Endothelial cell of umbilical vein (primary cell): ENCODE measurements at regions not wholly inside any gene's neighbourhood (a gene's known extent, or its start where the extent isn't known, plus 50 kb on each side); places are given as distances from the start of the nearest gene placed in this dataset.

Experiments
- BruUV-seq: library from RNA; stranded (reverse); fragments of 400-500 nt; replicated peaks from 2 replicates; lab custom pipeline; 2021; lab: Mats Ljungman, UMichigan
- CTCF ChIA-PET: fragments of 300-600, 350-600 bp; sonication (Branson Sonifier 250); formaldehyde crosslinking; loops from one replicate; lab custom pipeline; 2021; ENCODE audit warnings: antibody characterized with exemption, inconsistent platforms; lab: Charles Lee
- POLR2A ChIA-PET: fragments of 300-600, 350-600 bp; sonication (Branson Sonifier 250); formaldehyde crosslinking; loops from one replicate; lab custom pipeline; 2021; ENCODE audit warnings: antibody characterized with exemption, inconsistent platforms; lab: Charles Lee
- DNase-seq: peaks from one replicate; pipeline ENCODE4 v3.0.0-alpha.2; 2011; ENCODE audit warnings: low read depth, low spot score
- FAIRE-seq: peaks from 2 replicates; lab custom pipeline; 2011; peaks lifted over from hg19 to GRCh38; lab: Jason Lieb, UNC
- H2AFZ ChIP-seq: 2 replicates; pipeline ENCODE4 v1.6.0; 2012; ENCODE audit warnings: low read depth, low read length, control low read depth, inconsistent platforms
- H3K27ac ChIP-seq: 2 replicates; pipeline ENCODE4 v1.5.1; 2011; ENCODE audit warnings: low read depth, mild to moderate bottlenecking, control low read depth, low read length, moderate library complexity; ENCODE audit not compliant: insufficient read depth
- H3K27me3 ChIP-seq, 2 experiments: 2 replicates each; pipeline versions ENCODE4 v1.6.0 to v1.6.1; 2011; ENCODE audit warnings: low read length in 2 of 2, mixed read lengths in 1 of 2; ENCODE audit not compliant: control insufficient read depth in 2 of 2, insufficient read depth in 2 of 2
- H3K36me3 ChIP-seq, 2 experiments: 2 replicates in 1 of 2; 3 replicates in 1 of 2; pipeline ENCODE4 v1.5.1; 2011; ENCODE audit warnings: low read length in 2 of 2, mild to moderate bottlenecking in 1 of 2, moderate library complexity in 1 of 2; ENCODE audit not compliant: control insufficient read depth in 2 of 2, insufficient read depth in 2 of 2; ENCODE audit errors: extremely low read depth in 1 of 2
- H3K4me1 ChIP-seq: 3 replicates; pipeline ENCODE4 v1.5.1; 2011; ENCODE audit warnings: mild to moderate bottlenecking, low read length; ENCODE audit not compliant: control insufficient read depth, insufficient read depth; ENCODE audit errors: extremely low read depth
- H3K4me2 ChIP-seq: 2 replicates; pipeline ENCODE4 v1.6.1; 2011; ENCODE audit warnings: low read length, control low read depth, mixed read lengths; ENCODE audit not compliant: insufficient read depth
- H3K4me3 ChIP-seq, 3 experiments: fragments of 200-600 bp in 1 of 3; sonication (generic), shearing (Covaris generic) in 1 of 3; replicated peaks in 1 of 3; 2 replicates each; pipeline ENCODE4 v1.5.1; 2011 to 2016; ENCODE audit warnings: control low read depth in 3 of 3, low read length in 3 of 3, mild to moderate bottlenecking in 2 of 3, inconsistent platforms in 1 of 3, low read depth in 1 of 3, moderate library complexity in 1 of 3; ENCODE audit not compliant: insufficient read depth in 1 of 3
- H3K79me2 ChIP-seq: 2 replicates; pipeline ENCODE4 v1.6.0; 2012; ENCODE audit warnings: low read length, inconsistent platforms; ENCODE audit not compliant: control insufficient read depth, insufficient read depth
- H3K9ac ChIP-seq: replicated peaks from 2 replicates; pipeline ENCODE3; 2011; ENCODE audit warnings: low read length, control low read depth; ENCODE audit not compliant: insufficient read depth; ENCODE audit errors: extremely low read depth
- H3K9me1 ChIP-seq: replicated peaks from 3 replicates; pipeline ENCODE4 v1.6.0; 2011; ENCODE audit warnings: mild to moderate bottlenecking, low read length; ENCODE audit not compliant: control insufficient read depth, insufficient read depth; ENCODE audit errors: extremely low read depth
- H3K9me3 ChIP-seq: replicated peaks from 2 replicates; pipeline ENCODE4 v1.5.1; 2012; ENCODE audit warnings: low read length, inconsistent platforms; ENCODE audit not compliant: control insufficient read depth, insufficient read depth
- H4K20me1 ChIP-seq: replicated peaks from 2 replicates; pipeline ENCODE3; 2011; ENCODE audit warnings: mild to moderate bottlenecking, low read length; ENCODE audit not compliant: control insufficient read depth, insufficient read depth; ENCODE audit errors: extremely low read depth
- EZH2 ChIP-seq: IDR thresholded peaks from 2 replicates; pipeline ENCODE4 v1.6.1; 2012; ENCODE audit warnings: borderline replicate concordance, low read depth, mild to moderate bottlenecking, moderate library complexity, low read length, inconsistent platforms; ENCODE audit not compliant: severe bottlenecking
- FOS ChIP-seq: IDR thresholded peaks from 2 replicates; pipeline ENCODE4 v1.6.1; 2011; ENCODE audit warnings: mild to moderate bottlenecking, low read length, moderate library complexity, borderline replicate concordance; ENCODE audit not compliant: insufficient read depth
- GATA2 ChIP-seq: IDR thresholded peaks from 2 replicates; pipeline ENCODE4 v1.7.0; 2011; ENCODE audit warnings: low read depth, mild to moderate bottlenecking, moderate library complexity, mixed read lengths, low read length; ENCODE audit not compliant: insufficient read length, insufficient read depth
- JUN ChIP-seq: IDR thresholded peaks from 2 replicates; pipeline ENCODE4 v1.6.1; 2011; ENCODE audit warnings: borderline replicate concordance, low read depth; ENCODE audit not compliant: insufficient read length, insufficient read depth
- MYC ChIP-seq: IDR thresholded peaks from one replicate; pipeline ENCODE4 v1.6.1; 2011; ENCODE audit warnings: mild to moderate bottlenecking, low read depth, low read length
- POLR2A ChIP-seq: IDR thresholded peaks from 2 replicates; pipeline ENCODE4 v1.6.1; 2012; ENCODE audit warnings: low read depth, mild to moderate bottlenecking, control low read depth, low read length
- POLR2AphosphoS5 ChIP-seq: IDR thresholded peaks from 2 replicates; pipeline ENCODE4 v1.6.1; 2012; ENCODE audit warnings: low read depth, mild to moderate bottlenecking, control low read depth, low read length, moderate library complexity; ENCODE audit not compliant: insufficient read depth
- dilution Hi-C: fragments of 300-500 bp; cut with MboI; formaldehyde crosslinking; loops from one replicate; pipeline ENCODE4 v1.15.0; 2019; ENCODE audit warnings: low sequenced_read_pairs; ENCODE audit not compliant: extremely low pct_ligation_motif_present
- intact Hi-C: fragments of 100-400 bp; cut with micrococcal nuclease; formaldehyde crosslinking; loops from one replicate; pipeline ENCODE4 v1.10.0; 2022
- TF ChIP-seq, protein P1 (sequence below): IDR thresholded peaks from 2 replicates; pipeline ENCODE4 v1.6.1; 2011; ENCODE audit not compliant: insufficient read depth, insufficient read length
- TF ChIP-seq, protein P2 (sequence below), 2 donors: IDR thresholded peaks; 1 replicate in 1 of 2; 2 replicates in 1 of 2; pipeline ENCODE4 v1.5.1; 2011; ENCODE audit warnings: low read length in 2 of 2, mild to moderate bottlenecking in 2 of 2, moderate library complexity in 2 of 2, control low read depth in 1 of 2, inconsistent platforms in 1 of 2, low read depth in 1 of 2; ENCODE audit not compliant: insufficient read depth in 1 of 2; ENCODE audit errors: extremely low read depth in 1 of 2

DNA sequence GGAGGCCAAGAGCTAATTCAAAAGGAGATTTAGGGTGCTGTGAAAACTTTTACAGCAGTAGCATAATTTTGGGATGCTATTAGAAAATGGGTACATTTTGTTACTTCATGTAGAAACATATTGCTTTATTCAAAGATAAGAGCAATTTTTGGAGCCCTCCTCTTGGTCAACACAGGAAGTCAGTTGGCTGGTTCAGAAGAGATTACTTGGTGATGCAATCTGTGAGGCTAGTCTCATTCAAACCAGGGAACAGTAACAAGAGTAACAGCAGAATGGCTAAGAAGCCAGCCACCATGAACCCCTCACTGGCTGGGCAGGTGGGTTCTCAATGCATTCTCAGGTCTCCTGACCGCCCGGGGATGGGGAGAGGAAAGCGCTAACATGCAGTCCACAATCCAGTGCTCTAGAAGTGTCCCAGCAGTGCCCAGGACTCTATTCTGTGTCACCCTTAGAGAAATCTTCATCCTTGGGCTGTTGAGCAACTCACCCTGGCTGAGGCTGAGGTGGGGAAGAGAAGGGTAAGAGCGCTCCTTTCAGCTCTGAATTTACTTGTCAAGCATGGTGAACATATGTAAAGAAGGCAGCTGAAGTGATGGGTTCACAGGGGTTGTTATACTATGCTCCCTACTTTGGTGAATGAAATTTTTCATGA lies 262.2 kb upstream of the UBASH3B start:
- intact Hi-C loops (no loop called here), dilution Hi-C loops (no loop called here)
- TF ChIP-seq, protein P1, sequence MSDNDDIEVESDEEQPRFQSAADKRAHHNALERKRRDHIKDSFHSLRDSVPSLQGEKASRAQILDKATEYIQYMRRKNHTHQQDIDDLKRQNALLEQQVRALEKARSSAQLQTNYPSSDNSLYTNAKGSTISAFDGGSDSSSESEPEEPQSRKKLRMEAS, result no peak
- TF ChIP-seq POLR2A, result no peak
- no peak for TF ChIP-seq MYC
- TF ChIP-seq JUN, result no peak
- no peak for TF ChIP-seq EZH2
- TF ChIP-seq POLR2AphosphoS5, result no peak
- no peak for TF ChIP-seq GATA2
- TF ChIP-seq FOS, result no peak
- TF ChIP-seq, protein P2, sequence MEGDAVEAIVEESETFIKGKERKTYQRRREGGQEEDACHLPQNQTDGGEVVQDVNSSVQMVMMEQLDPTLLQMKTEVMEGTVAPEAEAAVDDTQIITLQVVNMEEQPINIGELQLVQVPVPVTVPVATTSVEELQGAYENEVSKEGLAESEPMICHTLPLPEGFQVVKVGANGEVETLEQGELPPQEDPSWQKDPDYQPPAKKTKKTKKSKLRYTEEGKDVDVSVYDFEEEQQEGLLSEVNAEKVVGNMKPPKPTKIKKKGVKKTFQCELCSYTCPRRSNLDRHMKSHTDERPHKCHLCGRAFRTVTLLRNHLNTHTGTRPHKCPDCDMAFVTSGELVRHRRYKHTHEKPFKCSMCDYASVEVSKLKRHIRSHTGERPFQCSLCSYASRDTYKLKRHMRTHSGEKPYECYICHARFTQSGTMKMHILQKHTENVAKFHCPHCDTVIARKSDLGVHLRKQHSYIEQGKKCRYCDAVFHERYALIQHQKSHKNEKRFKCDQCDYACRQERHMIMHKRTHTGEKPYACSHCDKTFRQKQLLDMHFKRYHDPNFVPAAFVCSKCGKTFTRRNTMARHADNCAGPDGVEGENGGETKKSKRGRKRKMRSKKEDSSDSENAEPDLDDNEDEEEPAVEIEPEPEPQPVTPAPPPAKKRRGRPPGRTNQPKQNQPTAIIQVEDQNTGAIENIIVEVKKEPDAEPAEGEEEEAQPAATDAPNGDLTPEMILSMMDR (IDR thresholded peaks at IDR 0.05; ENCODE audit: extremely low read depth in 1 of 2, insufficient read depth in 1 of 2, low read depth in 1 of 2, low read length in 2 of 2), result no peak
- H3K9me3 ChIP-seq, result no peaks in the 10 kb centered on the region
- no peak overlapping the region for H2AFZ ChIP-seq
- no peaks in the 10 kb centered on the region for H3K9me1 ChIP-seq
- CTCF ChIA-PET, result interaction anchor here (1.1 to 1.3 kb wide), 2 partner anchors 9 to 10 kb away, joined by 3 to 4 read pairs; no protein-coding TSS in a partner anchor
- no peak overlapping the region for H3K4me2 ChIP-seq
- POLR2A ChIA-PET, result no interaction called here
- no peak overlapping the region for H3K9ac ChIP-seq
- DNase-seq (no peak), FAIRE-seq (no peak)
- H3K27me3 ChIP-seq, result no peaks in the 10 kb centered on the region
- H3K4me3 ChIP-seq, result no peak overlapping the region
- BruUV-seq, result no TSS peak
- H3K4me1 ChIP-seq, result no peaks in the 10 kb centered on the region
- no peaks in the 10 kb centered on the region for H3K36me3 ChIP-seq
- H4K20me1 ChIP-seq, result no peaks in the 10 kb centered on the region
- H3K27ac ChIP-seq, result no peak overlapping the region
- no peaks in the 10 kb centered on the region for H3K79me2 ChIP-seq
